Large intestine (tissue), 3 donors: ENCODE measurements at regions not wholly inside any gene's neighbourhood (a gene's known extent, or its start where the extent isn't known, plus 50 kb on each side); places are given as distances from the start of the nearest gene placed in this dataset.

ENCODE experiments used
- DNase-seq, 2 donors: peaks; one replicate each; pipeline versions ENCODE4 v3.0.0 to v3.0.0-alpha.2; 2013
- H3K27ac ChIP-seq: one replicate; pipeline ENCODE4 v1.5.1; 2013; ENCODE audit warnings: low read length
- H3K27me3 ChIP-seq: 2 replicates; pipeline ENCODE4 v1.6.1; 2013; ENCODE audit warnings: low read length; ENCODE audit not compliant: control insufficient read depth, insufficient read depth
- H3K36me3 ChIP-seq: 2 replicates; pipeline ENCODE4 v1.6.1; 2013; ENCODE audit warnings: low read length; ENCODE audit not compliant: control insufficient read depth, insufficient read depth
- H3K4me1 ChIP-seq: one replicate; pipeline ENCODE4 v1.6.1; 2013; ENCODE audit warnings: low read length; ENCODE audit not compliant: control insufficient read depth, insufficient read depth
- H3K4me3 ChIP-seq: one replicate; pipeline ENCODE4 v1.5.1; 2013; ENCODE audit warnings: low read length
- H3K9me3 ChIP-seq: one replicate; pipeline ENCODE4 v1.6.1; 2013; ENCODE audit warnings: mild to moderate bottlenecking, low read depth, low read length, moderate library complexity; ENCODE audit not compliant: control insufficient read depth
- WGBS: methylation state at CpG from one replicate; pipeline ENCODE4 v1.1.5; 2013; ENCODE audit warnings: low lambda C conversion rate; ENCODE audit not compliant: insufficient coverage; 5-methylcytosine and 5-hydroxymethylcytosine counted together

- H3K9me3 ChIP-seq = no peaks in the 10 kb centered on the region
- WGBS = no CpG with 5 or more reads among the region's 6 CpGs
Measured at GRCh38 chr3:128569756-128570155, 76.8 kb upstream of the GATA2 start.

GRCh38 chr3:128568602-128569490, 75.8 kb upstream of the GATA2 start:
- H3K9me3 ChIP-seq = no peaks in the 10 kb centered on the region
- H3K36me3 ChIP-seq = no peaks in the 10 kb centered on the region
- no CpG with 5 or more reads among the region's 17 CpGs for WGBS
- no peak for DNase-seq
- H3K27me3 ChIP-seq = peaks cover 29% of the 10 kb centered on the region
- no peak overlapping the region for H3K4me3 ChIP-seq
- H3K27ac ChIP-seq = no peak overlapping the region
- no peaks in the 10 kb centered on the region for H3K4me1 ChIP-seq

More at GRCh38 chr3:128569756-128570155, 76.8 kb upstream of the GATA2 start:
- peaks cover 29% of the 10 kb centered on the region for H3K27me3 ChIP-seq
- no peak overlapping the region for H3K4me3 ChIP-seq
- H3K36me3 ChIP-seq = no peaks in the 10 kb centered on the region
- DNase-seq = no peak
- H3K4me1 ChIP-seq = no peaks in the 10 kb centered on the region
- H3K27ac ChIP-seq = no peak overlapping the region

GRCh38 chr3:128567705-128568356, 74.8 kb upstream of the GATA2 start:
- 80% methylated on average over 1 of the region's 12 CpGs for WGBS
- H3K27ac ChIP-seq = no peak overlapping the region
- DNase-seq = no peak
- H3K4me3 ChIP-seq = no peak overlapping the region
- peaks cover 26% of the 10 kb centered on the region for H3K27me3 ChIP-seq
- H3K4me1 ChIP-seq = no peaks in the 10 kb centered on the region
- no peaks in the 10 kb centered on the region for H3K9me3 ChIP-seq
- H3K36me3 ChIP-seq = no peaks in the 10 kb centered on the region

GRCh38 chr3:128567141-128567540, 74.1 kb upstream of the GATA2 start:
- Histone ChIP-seq H3K4me1 (no peaks in the 10 kb centered on the region), H3K4me3 (no peak overlapping the region), H3K27ac (no peak overlapping the region), H3K27me3 (peaks cover 22% of the 10 kb centered on the region), H3K9me3 (no peaks in the 10 kb centered on the region), H3K36me3 (no peaks in the 10 kb centered on the region)
- DNase-seq = no peak
- WGBS = no CpG with 5 or more reads among the region's 6 CpGs

GRCh38 chr3:128563439-128563838, 70.4 kb upstream of the GATA2 start:
- H3K9me3 ChIP-seq = no peaks in the 10 kb centered on the region
- H3K4me1 ChIP-seq = no peaks in the 10 kb centered on the region

GRCh38 chr3:128561504-128561903, 68.5 kb upstream of the GATA2 start:
- DNase-seq = no peak
- no peaks in the 10 kb centered on the region for H3K36me3 ChIP-seq
- H3K27me3 ChIP-seq = peaks cover 41% of the 10 kb centered on the region
- WGBS = 80% methylated on average over 1 of the region's 2 CpGs
- no peak overlapping the region for H3K4me3 ChIP-seq
- no peaks in the 10 kb centered on the region for H3K4me1 ChIP-seq
- no peak overlapping the region for H3K27ac ChIP-seq
- H3K9me3 ChIP-seq = no peaks in the 10 kb centered on the region

More at GRCh38 chr3:128563439-128563838, 70.4 kb upstream of the GATA2 start:
- no peak for DNase-seq
- Histone ChIP-seq H3K4me3 (no peak overlapping the region), H3K27me3 (peaks cover 33% of the 10 kb centered on the region), H3K36me3 (no peaks in the 10 kb centered on the region), H3K27ac (no peak overlapping the region)
- 20% methylated on average over 1 of the region's 7 CpGs for WGBS

GRCh38 chr3:128560768-128561167, 67.8 kb upstream of the GATA2 start:
- no peaks in the 10 kb centered on the region for H3K9me3 ChIP-seq
- no peaks in the 10 kb centered on the region for H3K4me1 ChIP-seq
- H3K27ac ChIP-seq = no peak overlapping the region
- WGBS = no CpG with 5 or more reads among the region's 12 CpGs
- no peak for DNase-seq
- H3K4me3 ChIP-seq = no peak overlapping the region
- H3K36me3 ChIP-seq = no peaks in the 10 kb centered on the region
- peaks cover 48% of the 10 kb centered on the region for H3K27me3 ChIP-seq

GRCh38 chr3:128559486-128560225, 66.7 kb upstream of the GATA2 start:
- Histone ChIP-seq H3K4me1 (no peaks in the 10 kb centered on the region), H3K27me3 (peaks cover 51% of the 10 kb centered on the region), H3K36me3 (no peaks in the 10 kb centered on the region), H3K9me3 (no peaks in the 10 kb centered on the region), H3K27ac (no peak overlapping the region), H3K4me3 (no peak overlapping the region)
- WGBS = 38% methylated on average over 2 of the region's 17 CpGs
- no peak for DNase-seq

GRCh38 chr3:128557531-128558280, 64.7 kb upstream of the GATA2 start:
- no peaks in the 10 kb centered on the region for H3K9me3 ChIP-seq
- H3K4me3 ChIP-seq = no peak overlapping the region
- H3K36me3 ChIP-seq = no peaks in the 10 kb centered on the region
- peaks cover 2% of the 10 kb centered on the region for H3K4me1 ChIP-seq
- peaks cover 61% of the 10 kb centered on the region for H3K27me3 ChIP-seq
- no peak overlapping the region for H3K27ac ChIP-seq
- WGBS = no CpG with 5 or more reads among the region's 7 CpGs
- no peak for DNase-seq

- Histone ChIP-seq H3K9me3 (no peaks in the 10 kb centered on the region), H3K4me1 (peaks cover 2% of the 10 kb centered on the region), H3K27ac (no peak overlapping the region), H3K36me3 (no peaks in the 10 kb centered on the region), H3K27me3 (peaks cover 60% of the 10 kb centered on the region), H3K4me3 (no peak overlapping the region)
- no peak for DNase-seq
- WGBS = 80% methylated on average over 1 of the region's 12 CpGs
Measured at GRCh38 chr3:128556907-128557306, 63.9 kb upstream of the GATA2 start.
